HCT116 (cell line): ENCODE measurements at regions not wholly inside any gene's neighbourhood (a gene's known extent, or its start where the extent isn't known, plus 50 kb on each side); places are given as distances from the start of the nearest gene placed in this dataset.

Experiments
- ATAC-seq: fragments of 200-7000 bp; cut with Tn5 transposase; 2 replicates; pipeline ENCODE4 v1.9.1; 2020; ENCODE audit warnings: mild to moderate bottlenecking, moderate library complexity
- BruUV-seq: library from RNA; stranded (reverse); fragments of 400-500 nt; replicated peaks from 2 replicates; lab custom pipeline; 2021; lab: Mats Ljungman, UMichigan
- CTCF ChIA-PET: fragments of 300-600 bp; sonication (Branson Sonifier 250); formaldehyde crosslinking; loops from one replicate; lab custom pipeline; 2021; ENCODE audit warnings: antibody characterized with exemption; lab: Charles Lee
- POLR2A ChIA-PET: fragments of 300-600, 350-600 bp; sonication (Branson Sonifier 250); formaldehyde crosslinking; loops from one replicate; lab custom pipeline; 2021; ENCODE audit warnings: antibody characterized with exemption; lab: Charles Lee
- RAD21 ChIA-PET, 2 experiments: fragments of 300-600 bp; sonication (Branson Sonifier 250); formaldehyde crosslinking; loops; one replicate each; lab custom pipeline; 2023; ENCODE audit warnings: low total read pairs in 2 of 2; ENCODE audit not compliant: uncharacterized antibody in 2 of 2, unreplicated experiment in 2 of 2, low non-redundant PET in 1 of 2; lab: Charles Lee
- DNase-seq: peaks from one replicate; pipeline ENCODE4 v3.0.0-alpha.2; 2010; ENCODE audit warnings: low read depth, low spot score
- H2AFZ ChIP-seq: fragments of 200-600 bp; shearing (Covaris generic), sonication (generic); 2 replicates; pipeline ENCODE4 v1.6.1; 2017; ENCODE audit warnings: low read depth, mixed run types, mixed read lengths, antibody characterized with exemption, low read length; ENCODE audit not compliant: poor library complexity, severe bottlenecking
- H3K27ac ChIP-seq: 2 replicates; pipeline ENCODE4 v1.5.1; 2012; ENCODE audit warnings: low read depth, low read length
- H3K27me3 ChIP-seq: fragments of 200-600 bp; sonication (generic); 2 replicates; pipeline ENCODE4 v1.6.1; 2016; ENCODE audit warnings: mixed run types, low read length, mixed read lengths; ENCODE audit not compliant: insufficient read depth
- H3K36me3 ChIP-seq, 2 experiments: fragments of 200-500 bp in 1 of 2; fragments of 200-600 bp in 1 of 2; sonication (Bioruptor generic) in 1 of 2; sonication (generic) in 1 of 2; 2 replicates each; pipeline versions ENCODE4 v1.5.1 to v1.6.1; 2014 to 2016; ENCODE audit warnings: low read length in 2 of 2, inconsistent platforms in 1 of 2, mixed read lengths in 1 of 2, mixed run types in 1 of 2; ENCODE audit not compliant: insufficient read depth in 2 of 2, control insufficient read depth in 1 of 2
- H3K4me1 ChIP-seq, 2 experiments: fragments of 200-600 bp in 1 of 2; sonication (generic) in 1 of 2; 2 replicates each; pipeline versions ENCODE4 v1.5.1 to v1.6.1; 2012 to 2017; ENCODE audit warnings: low read length in 2 of 2, inconsistent platforms in 1 of 2, mild to moderate bottlenecking in 1 of 2, mixed read lengths in 1 of 2, mixed run types in 1 of 2, moderate library complexity in 1 of 2; ENCODE audit not compliant: insufficient read depth in 2 of 2, control insufficient read depth in 1 of 2
- H3K4me2 ChIP-seq: fragments of 200-600 bp; sonication (generic); 2 replicates; pipeline ENCODE4 v1.6.1; 2017; ENCODE audit warnings: mixed run types, low read length, mixed read lengths
- H3K4me3 ChIP-seq, 2 experiments: fragments of 200-600 bp in 1 of 2; sonication (generic) in 1 of 2; replicated peaks in 1 of 2; 2 replicates each; pipeline ENCODE4 v1.5.1; 2011 to 2016; ENCODE audit warnings: low read length in 2 of 2, control low read depth in 1 of 2, low read depth in 1 of 2, mild to moderate bottlenecking in 1 of 2, mixed read lengths in 1 of 2, mixed run types in 1 of 2
- H3K79me2 ChIP-seq: fragments of 200-600 bp; sonication (generic); 2 replicates; pipeline ENCODE4 v1.6.1; 2017; ENCODE audit warnings: mild to moderate bottlenecking, mixed run types, low read length, moderate library complexity, mixed read lengths; ENCODE audit not compliant: insufficient read depth
- H3K9ac ChIP-seq: fragments of 200-600 bp; sonication (generic); 2 replicates; pipeline ENCODE4 v1.6.1; 2016; ENCODE audit warnings: low read length, mixed read lengths
- H3K9me2 ChIP-seq: fragments of 200-600 bp; sonication (generic), shearing (Covaris generic); 2 replicates; pipeline ENCODE4 v1.6.1; 2017; ENCODE audit warnings: mixed run types, mild to moderate bottlenecking, moderate library complexity; ENCODE audit not compliant: insufficient read depth
- H3K9me3 ChIP-seq, 2 experiments: fragments of 200-500 bp in 1 of 2; fragments of 200-600 bp in 1 of 2; sonication (Bioruptor generic) in 1 of 2; sonication (generic) in 1 of 2; 2 replicates each; pipeline ENCODE4 v1.6.1; 2014 to 2017; ENCODE audit warnings: low read length in 2 of 2, mixed read lengths in 2 of 2, inconsistent platforms in 1 of 2, low read depth in 1 of 2, mild to moderate bottlenecking in 1 of 2, mixed run types in 1 of 2, moderate library complexity in 1 of 2; ENCODE audit not compliant: control insufficient read depth in 1 of 2, insufficient read depth in 1 of 2
- H4K20me1 ChIP-seq: fragments of 200-600 bp; sonication (generic), shearing (Covaris generic); 2 replicates; pipeline ENCODE4 v1.6.1; 2017; ENCODE audit warnings: mixed run types, mild to moderate bottlenecking, moderate library complexity; ENCODE audit not compliant: insufficient read depth
- CBX3 ChIP-seq: IDR thresholded peaks from 2 replicates; pipeline ENCODE4 v1.6.1; 2012; ENCODE audit warnings: low read depth
- CEBPB ChIP-seq: IDR thresholded peaks from 2 replicates; pipeline ENCODE4 v1.6.1; 2012; ENCODE audit warnings: low read depth
- EGR1 ChIP-seq: IDR thresholded peaks from 2 replicates; pipeline ENCODE4 v1.6.1; 2012; ENCODE audit warnings: low read depth
- ELF1 ChIP-seq: IDR thresholded peaks from 2 replicates; pipeline ENCODE4 v1.6.1; 2012; ENCODE audit warnings: low read depth, borderline replicate concordance
- EZH2 ChIP-seq: fragments of 200-600 bp; sonication (generic); IDR thresholded peaks from 2 replicates; pipeline ENCODE4 v1.6.1; 2017; ENCODE audit warnings: antibody characterized with exemption, mixed run types
- EZH2phosphoT487 ChIP-seq: fragments of 200-600 bp; IDR thresholded peaks from 2 replicates; pipeline ENCODE4 v1.6.1; 2018; ENCODE audit warnings: antibody characterized with exemption, borderline replicate concordance
- JUND ChIP-seq: IDR thresholded peaks from 2 replicates; pipeline ENCODE4 v1.6.1; 2012
- MAX ChIP-seq: IDR thresholded peaks from 2 replicates; pipeline ENCODE4 v1.6.1; 2012
- POLR2A ChIP-seq: IDR thresholded peaks from 2 replicates; pipeline ENCODE4 v1.7.0; 2011; ENCODE audit warnings: borderline replicate concordance; ENCODE audit not compliant: insufficient read depth, insufficient read length; ENCODE audit errors: extremely low read depth
- RAD21 ChIP-seq: IDR thresholded peaks from 2 replicates; pipeline ENCODE4 v1.6.1; 2012; ENCODE audit warnings: low read depth, mild to moderate bottlenecking
- REST ChIP-seq: IDR thresholded peaks from 2 replicates; pipeline ENCODE4 v1.6.1; 2012; ENCODE audit warnings: low read depth
- SIN3A ChIP-seq: IDR thresholded peaks from 2 replicates; pipeline ENCODE4 v1.6.1; 2012; ENCODE audit warnings: low read depth
- SP1 ChIP-seq: IDR thresholded peaks from 2 replicates; pipeline ENCODE4 v1.6.1; 2012; ENCODE audit warnings: low read depth
- TCF7L2 ChIP-seq: IDR thresholded peaks from 2 replicates; pipeline ENCODE4 v1.7.0; 2011; ENCODE audit warnings: borderline replicate concordance, inconsistent platforms; ENCODE audit not compliant: insufficient read depth, insufficient read length; ENCODE audit errors: extremely low read depth
- YY1 ChIP-seq: IDR thresholded peaks from 2 replicates; pipeline ENCODE4 v1.6.1; 2011; ENCODE audit warnings: low read length, low read depth, moderate library complexity, mild to moderate bottlenecking; ENCODE audit not compliant: insufficient replicate concordance; ENCODE audit errors: extremely low read depth
- ZBTB33 ChIP-seq: IDR thresholded peaks from 2 replicates; pipeline ENCODE4 v1.6.1; 2011; ENCODE audit warnings: mild to moderate bottlenecking, low read length, moderate library complexity; ENCODE audit not compliant: insufficient replicate concordance; ENCODE audit errors: extremely low read depth
- intact Hi-C: fragments of 100-400 bp; cut with micrococcal nuclease; formaldehyde crosslinking; loops from 2 replicates; pipeline ENCODE4 v1.10.0; 2022

- H3K9me2 ChIP-seq, result no peaks in the 10 kb centered on the region
- DNase-seq (no peak), ATAC-seq (no peak)
- no peaks in the 10 kb centered on the region for H4K20me1 ChIP-seq
- no peak overlapping the region for H3K4me3 ChIP-seq
- H3K27ac ChIP-seq, result no peak overlapping the region
- H3K4me2 ChIP-seq, result no peak overlapping the region
- H3K27me3 ChIP-seq, result no peaks in the 10 kb centered on the region
- no peaks in the 10 kb centered on the region for H3K79me2 ChIP-seq
- H3K4me1 ChIP-seq, result peaks cover 11 to 12% of the 10 kb centered on the region in 2 experiments
- H3K9me3 ChIP-seq, result no peaks in the 10 kb centered on the region
- no peak overlapping the region for H3K9ac ChIP-seq
- POLR2A ChIA-PET, result no interaction called here
- intact Hi-C loops, result no loop called here
- no TSS peak for BruUV-seq
- CTCF ChIA-PET, result no interaction called here
- H2AFZ ChIP-seq, result no peak overlapping the region
- RAD21 ChIA-PET, result no interaction called here
- no peaks in the 10 kb centered on the region for H3K36me3 ChIP-seq
- TF ChIP-seq ELF1 (no peak), CEBPB (no peak), SP1 (no peak), EZH2 (no peak), TCF7L2 (no peak), JUND (no peak), YY1 (no peak), EZH2phosphoT487 (no peak), ZBTB33 (no peak), MAX (no peak), RAD21 (no peak), REST (no peak), EGR1 (no peak), SIN3A (no peak), POLR2A (no peak), CBX3 (no peak)
Measured at GRCh38 chr14:53710615-53711014, 246.0 kb downstream of the BMP4 start.
